ENCODE measurements at regions not wholly inside any gene's neighbourhood (a gene's known extent, or its start where the extent isn't known, plus 50 kb on each side); places are given as distances from the start of the nearest gene placed in this dataset.
A peak's percentile ranks its signal among the peaks of the same experiment; 100 is the strongest.

GRCh38 chr13:50712881-50713280, 130.6 kb downstream of the DLEU7 start:
- POLR2A ChIA-PET = no interaction called here
- Mint-ChIP-seq H3K27me3 (peaks cover 6% of the 10 kb centered on the region), H3K36me3 (ENCODE audit: low read depth) (no peaks in the 10 kb centered on the region), H3K27ac (no peak overlapping the region), H3K4me3 (no peak overlapping the region), H3K9me3 (no peaks in the 10 kb centered on the region), H3K4me1 (ENCODE audit: low read depth) (peaks cover 18% of the 10 kb centered on the region)
- CTCF ChIA-PET = no interaction called here
- TF ChIP-seq, protein P1, sequence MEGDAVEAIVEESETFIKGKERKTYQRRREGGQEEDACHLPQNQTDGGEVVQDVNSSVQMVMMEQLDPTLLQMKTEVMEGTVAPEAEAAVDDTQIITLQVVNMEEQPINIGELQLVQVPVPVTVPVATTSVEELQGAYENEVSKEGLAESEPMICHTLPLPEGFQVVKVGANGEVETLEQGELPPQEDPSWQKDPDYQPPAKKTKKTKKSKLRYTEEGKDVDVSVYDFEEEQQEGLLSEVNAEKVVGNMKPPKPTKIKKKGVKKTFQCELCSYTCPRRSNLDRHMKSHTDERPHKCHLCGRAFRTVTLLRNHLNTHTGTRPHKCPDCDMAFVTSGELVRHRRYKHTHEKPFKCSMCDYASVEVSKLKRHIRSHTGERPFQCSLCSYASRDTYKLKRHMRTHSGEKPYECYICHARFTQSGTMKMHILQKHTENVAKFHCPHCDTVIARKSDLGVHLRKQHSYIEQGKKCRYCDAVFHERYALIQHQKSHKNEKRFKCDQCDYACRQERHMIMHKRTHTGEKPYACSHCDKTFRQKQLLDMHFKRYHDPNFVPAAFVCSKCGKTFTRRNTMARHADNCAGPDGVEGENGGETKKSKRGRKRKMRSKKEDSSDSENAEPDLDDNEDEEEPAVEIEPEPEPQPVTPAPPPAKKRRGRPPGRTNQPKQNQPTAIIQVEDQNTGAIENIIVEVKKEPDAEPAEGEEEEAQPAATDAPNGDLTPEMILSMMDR (IDR thresholded peaks at IDR 0.05) = no peak
- DNase-seq (no peak), ATAC-seq (no peak)
- intact Hi-C loops (cut with micrococcal nuclease) = no loop called here

DNA sequence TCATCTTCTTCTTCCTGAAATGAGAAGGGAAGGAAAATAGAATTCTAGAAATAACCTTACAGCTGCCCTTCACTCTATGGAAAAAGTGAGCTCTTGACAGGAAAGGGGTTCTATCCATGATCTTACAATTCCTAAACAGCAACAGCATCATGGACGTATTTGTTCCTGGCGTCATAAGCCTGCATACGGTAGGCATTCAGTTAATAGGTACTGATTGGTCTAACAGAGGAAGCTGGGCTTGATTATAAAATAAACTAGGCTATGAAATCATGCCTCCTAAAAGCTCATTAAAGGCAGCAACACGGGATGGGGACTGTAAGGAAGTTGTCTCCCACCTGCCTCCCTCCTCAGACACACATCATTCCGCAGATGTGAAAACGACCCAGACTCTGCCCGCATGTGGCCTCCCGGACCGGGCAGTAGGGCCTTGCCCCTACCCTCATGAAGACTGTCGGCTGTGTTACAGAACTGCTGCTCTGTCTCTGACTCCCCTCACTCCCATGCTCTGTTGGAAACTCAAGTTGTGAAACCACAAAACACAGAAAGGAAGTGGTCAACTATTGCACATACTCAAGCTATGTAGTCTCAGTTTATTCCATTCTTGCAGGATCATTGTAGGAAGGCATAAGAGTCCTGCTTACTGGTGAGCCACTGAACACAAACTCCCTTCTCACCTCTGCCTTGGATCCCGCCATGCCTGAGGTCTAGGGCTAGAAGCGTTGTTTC, 129.8 kb downstream of the DLEU7 start:
- ChIA-PET CTCF (interaction anchor here (0.8 to 1.1 kb wide), 3 partner anchors 198 to 628 kb away, joined by 3 to 4 read pairs (median 3); no protein-coding TSS in a partner anchor), POLR2A (no interaction called here)
- DNase-seq = peak; percentile 41
- Mint-ChIP-seq H3K9me3 (no peaks in the 10 kb centered on the region), H3K4me3 (peak overlapping the region; percentile 4), H3K27ac (peak overlapping the region; percentile 14), H3K27me3 (peaks cover 6% of the 10 kb centered on the region), H3K4me1 (ENCODE audit: low read depth) (peaks cover 18% of the 10 kb centered on the region), H3K36me3 (ENCODE audit: low read depth) (no peaks in the 10 kb centered on the region)
- TF ChIP-seq, protein P1 (IDR thresholded peaks at IDR 0.05) = no peak
- ATAC-seq = peak; percentile 98
- intact Hi-C loops (cut with micrococcal nuclease) = no loop called here

DNA sequence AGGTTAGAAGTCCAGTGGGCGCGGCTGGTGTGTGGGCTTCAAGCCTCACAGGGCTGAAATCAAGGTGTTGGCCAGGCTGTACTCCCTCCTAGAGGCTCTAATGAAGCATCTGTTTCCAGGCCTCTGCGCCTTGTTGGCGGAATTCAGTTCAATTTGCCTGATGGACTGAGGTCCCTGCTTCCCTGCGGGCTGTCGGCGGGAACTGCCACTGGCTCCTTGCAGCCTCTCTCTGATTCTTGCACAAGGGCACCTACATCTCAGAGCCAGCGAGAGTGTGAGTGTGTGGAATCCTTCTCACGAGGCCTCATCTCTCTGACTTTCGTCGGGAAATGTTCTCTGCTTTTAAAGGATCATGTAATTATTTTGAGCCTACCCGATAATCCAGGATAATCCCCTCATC, 128.6 kb downstream of the DLEU7 start:
- H3K4me3 Mint-ChIP-seq = no peak overlapping the region
- H3K27me3 Mint-ChIP-seq = peaks cover 6% of the 10 kb centered on the region
- no peaks in the 10 kb centered on the region for H3K36me3 Mint-ChIP-seq (ENCODE audit: low read depth)
- no peak overlapping the region for H3K27ac Mint-ChIP-seq
- ChIA-PET POLR2A (interaction anchor here (0.6 kb wide), 1 partner anchor 67 kb away, joined by 4 read pairs; no protein-coding TSS in a partner anchor), CTCF (interaction anchor here (0.7 to 0.8 kb wide), 3 partner anchors 17 to 629 kb away, joined by 3 to 4 read pairs (median 3); no protein-coding TSS in a partner anchor)
- no peak for ATAC-seq
- intact Hi-C loops (cut with micrococcal nuclease) = no loop called here
- TF ChIP-seq, protein P1 (IDR thresholded peaks at IDR 0.05) = no peak
- no peaks in the 10 kb centered on the region for H3K9me3 Mint-ChIP-seq
- DNase-seq = no peak
- peaks cover 18% of the 10 kb centered on the region for H3K4me1 Mint-ChIP-seq (ENCODE audit: low read depth)

DNA sequence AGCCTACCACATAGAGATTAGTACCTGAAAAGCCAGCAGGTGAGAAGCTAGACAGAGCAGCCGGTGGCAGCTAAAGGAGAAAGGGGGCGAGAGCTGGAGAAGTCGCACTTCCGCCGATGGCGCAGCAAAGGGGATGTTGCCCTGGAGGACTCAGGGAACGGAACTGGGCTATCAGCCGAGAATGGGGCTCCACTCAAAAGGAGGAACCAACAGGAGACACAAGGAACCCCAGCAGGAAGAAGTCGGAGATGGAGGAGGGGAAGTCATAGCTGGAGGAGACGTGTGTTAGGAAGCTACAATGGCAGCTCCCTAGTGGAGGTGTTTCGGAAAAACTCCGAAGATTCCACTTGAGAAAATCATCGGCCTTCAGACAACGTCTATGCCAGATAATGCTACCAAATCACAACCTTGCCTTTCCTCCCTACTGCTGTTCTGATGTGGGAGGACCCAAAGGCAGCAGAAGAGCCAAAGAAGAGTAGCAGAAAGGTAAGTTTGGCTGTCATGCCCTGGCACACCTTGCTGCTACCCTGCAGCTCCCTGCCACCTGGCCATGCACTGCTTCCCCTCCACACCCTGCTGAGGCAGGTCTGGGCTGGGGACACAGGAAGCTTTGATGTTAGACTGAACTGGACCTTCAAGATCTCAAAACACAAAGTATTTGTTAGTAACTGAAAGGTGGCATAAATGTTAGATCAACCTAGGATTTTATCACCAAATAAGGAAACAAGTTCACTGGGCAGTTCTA, 127.9 kb downstream of the DLEU7 start:
- intact Hi-C loops (cut with micrococcal nuclease) = no loop called here
- POLR2A ChIA-PET = interaction anchor here (0.6 kb wide), 1 partner anchor 66 kb away, joined by 4 read pairs; no protein-coding TSS in a partner anchor
- Mint-ChIP-seq H3K27me3 (peaks cover 6% of the 10 kb centered on the region), H3K9me3 (no peaks in the 10 kb centered on the region), H3K4me3 (no peak overlapping the region), H3K4me1 (ENCODE audit: low read depth) (peaks cover 18% of the 10 kb centered on the region), H3K27ac (no peak overlapping the region), H3K36me3 (ENCODE audit: low read depth) (no peaks in the 10 kb centered on the region)
- ATAC-seq = no peak
- TF ChIP-seq, protein P1 (IDR thresholded peaks at IDR 0.05) = no peak
- CTCF ChIA-PET = no interaction called here
- no peak for DNase-seq
